Skeletal muscle tissue (tissue), 3 donors: ENCODE measurements at regions not wholly inside any gene's neighbourhood (a gene's known extent, or its start where the extent isn't known, plus 50 kb on each side); places are given as distances from the start of the nearest gene placed in this dataset.

Experiments
- H3K27ac ChIP-seq: one replicate; pipeline ENCODE4 v1.7.0; 2013; ENCODE audit warnings: mild to moderate bottlenecking, low read depth, low read length, inconsistent platforms
- H3K27me3 ChIP-seq, 3 donors: one replicate each; pipeline ENCODE4 v1.7.0; 2013; ENCODE audit warnings: low read length in 3 of 3; ENCODE audit not compliant: control insufficient read depth in 3 of 3, insufficient read depth in 3 of 3
- H3K36me3 ChIP-seq, 3 donors: one replicate each; pipeline ENCODE4 v1.7.0; 2013; ENCODE audit warnings: low read length in 3 of 3; ENCODE audit not compliant: control insufficient read depth in 3 of 3, insufficient read depth in 3 of 3
- H3K4me1 ChIP-seq, 3 donors: one replicate each; pipeline ENCODE4 v1.7.0; 2013; ENCODE audit warnings: low read length in 3 of 3, mild to moderate bottlenecking in 3 of 3; ENCODE audit not compliant: control insufficient read depth in 3 of 3, insufficient read depth in 3 of 3
- H3K4me3 ChIP-seq, 3 donors: one replicate each; pipeline ENCODE4 v1.7.0; 2013; ENCODE audit warnings: low read length in 3 of 3
- H3K9ac ChIP-seq, 3 donors: one replicate each; pipeline ENCODE4 v1.7.0; 2013; ENCODE audit warnings: low read length in 3 of 3, mild to moderate bottlenecking in 3 of 3, moderate library complexity in 2 of 3, low read depth in 1 of 3
- H3K9me3 ChIP-seq, 3 donors: one replicate each; pipeline ENCODE4 v1.7.0; 2013; ENCODE audit warnings: low read length in 3 of 3; ENCODE audit not compliant: control insufficient read depth in 3 of 3
- donor health status: Osteomylitis.

DNA sequence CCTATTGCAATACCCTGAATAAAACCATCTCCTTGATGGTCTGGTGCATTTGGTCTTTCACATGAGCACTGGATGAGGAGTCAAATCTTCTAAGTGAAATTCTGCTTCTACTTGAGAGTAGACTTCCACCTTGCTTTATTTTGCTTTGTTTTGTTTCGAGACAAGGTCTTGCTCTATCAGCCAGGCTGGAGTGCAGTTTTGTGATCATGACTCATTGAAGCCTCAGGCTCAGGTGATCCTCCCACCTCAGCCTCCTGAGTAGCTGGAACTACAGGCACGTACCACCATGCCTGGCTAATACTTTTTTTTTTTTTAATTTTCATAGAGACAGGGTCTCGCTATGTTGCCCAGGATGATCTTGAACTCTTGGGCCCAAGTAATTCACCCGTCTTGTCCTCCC lies 65.8 kb upstream of the F3 start:
- no peak overlapping the region for H3K27ac ChIP-seq
- H3K4me3 ChIP-seq: no peak overlapping the region
- no peaks in the 10 kb centered on the region for H3K9me3 ChIP-seq
- H3K27me3 ChIP-seq: no peaks in the 10 kb centered on the region
- H3K36me3 ChIP-seq: no peaks in the 10 kb centered on the region
- no peak overlapping the region for H3K9ac ChIP-seq
- no peaks in the 10 kb centered on the region for H3K4me1 ChIP-seq

DNA sequence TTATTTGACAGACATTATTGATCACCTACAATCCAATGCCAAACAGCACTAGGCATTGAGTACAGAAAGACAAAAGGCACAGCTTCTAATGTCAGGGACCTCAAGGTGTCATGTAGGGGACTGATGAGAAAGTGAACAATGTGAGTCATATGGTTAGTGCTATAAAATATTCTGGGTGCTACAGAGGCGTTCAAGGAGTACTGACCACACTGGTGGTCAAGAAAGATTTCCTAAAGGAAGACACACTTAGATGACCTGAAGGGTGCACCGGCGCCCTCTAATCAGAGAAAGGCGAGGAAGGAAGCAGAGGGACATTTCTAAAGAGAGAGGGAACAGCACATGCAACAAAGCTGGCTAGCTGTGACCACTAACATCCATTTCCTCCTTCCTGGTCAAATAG lies 64.9 kb upstream of the F3 start:
- Histone ChIP-seq H3K9ac (no peak overlapping the region), H3K4me1 (no peaks in the 10 kb centered on the region), H3K4me3 (no peak overlapping the region), H3K9me3 (no peaks in the 10 kb centered on the region), H3K27me3 (no peaks in the 10 kb centered on the region), H3K27ac (no peak overlapping the region), H3K36me3 (no peaks in the 10 kb centered on the region)

DNA sequence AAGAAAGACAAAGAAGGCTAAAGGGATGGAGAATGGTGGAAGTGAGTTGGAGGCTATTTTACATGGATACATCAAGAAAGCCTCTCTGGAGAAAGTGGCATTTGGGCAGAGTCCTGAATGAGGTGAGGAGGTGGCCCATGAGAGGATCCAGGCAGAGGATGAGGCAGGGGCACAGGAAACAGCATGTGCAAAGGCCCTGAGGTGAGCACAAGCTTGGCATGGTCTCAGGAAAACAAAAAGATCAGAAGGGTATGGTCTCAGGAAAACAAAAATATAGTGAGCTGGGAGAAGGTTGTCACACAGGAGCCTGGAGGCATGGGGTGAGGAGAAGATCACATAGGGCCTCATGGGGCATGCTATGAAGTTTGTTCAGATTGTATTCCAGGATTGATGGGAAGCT lies 62.1 kb upstream of the F3 start:
- Histone ChIP-seq H3K27ac (no peak overlapping the region), H3K4me1 (no peaks in the 10 kb centered on the region), H3K36me3 (no peaks in the 10 kb centered on the region), H3K9ac (no peak overlapping the region), H3K27me3 (no peaks in the 10 kb centered on the region), H3K9me3 (no peaks in the 10 kb centered on the region), H3K4me3 (no peak overlapping the region)

DNA sequence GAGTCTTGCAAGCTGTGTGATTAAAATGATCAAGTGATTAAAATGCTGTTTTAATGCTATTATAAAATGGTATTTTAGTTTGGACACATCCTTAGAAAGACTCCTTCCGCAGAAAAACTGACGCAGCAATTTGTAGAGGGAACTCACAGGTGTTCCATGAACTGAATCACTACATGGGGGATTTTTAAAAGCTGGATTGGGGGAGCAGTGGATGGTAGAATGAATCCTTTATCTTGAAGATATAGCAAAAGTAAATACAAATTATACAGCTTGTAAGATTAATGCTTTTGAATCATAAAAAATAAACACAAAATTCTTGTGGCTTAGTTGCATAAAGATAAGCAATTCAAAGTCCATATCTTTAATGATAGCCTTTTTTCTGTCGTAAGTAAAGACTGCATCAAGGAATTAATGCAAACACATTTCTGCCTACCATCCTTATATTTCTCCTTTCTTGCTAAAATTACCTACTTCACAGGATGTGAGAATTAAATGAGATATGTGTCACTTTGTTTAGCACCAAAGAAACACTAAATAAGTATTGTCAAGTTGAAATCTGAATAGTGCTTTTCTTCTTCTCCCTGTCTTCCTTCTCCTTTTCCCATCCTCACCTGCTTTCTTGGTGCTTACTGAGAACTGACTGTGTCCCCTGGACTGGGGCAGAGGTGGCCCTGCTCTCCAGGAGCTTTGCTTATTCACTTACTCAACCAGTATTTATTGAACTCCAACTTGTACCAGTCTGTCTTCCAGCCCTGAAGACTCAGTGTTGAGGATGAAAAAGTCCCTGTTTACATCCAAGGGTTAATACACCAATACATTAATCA lies 61.5 kb upstream of the F3 start:
- H3K9me3 ChIP-seq: no peaks in the 10 kb centered on the region
- no peaks in the 10 kb centered on the region for H3K27me3 ChIP-seq
- no peaks in the 10 kb centered on the region for H3K36me3 ChIP-seq
- no peaks in the 10 kb centered on the region for H3K4me1 ChIP-seq
- no peak overlapping the region for H3K27ac ChIP-seq
- no peak overlapping the region for H3K9ac ChIP-seq
- no peak overlapping the region for H3K4me3 ChIP-seq

DNA sequence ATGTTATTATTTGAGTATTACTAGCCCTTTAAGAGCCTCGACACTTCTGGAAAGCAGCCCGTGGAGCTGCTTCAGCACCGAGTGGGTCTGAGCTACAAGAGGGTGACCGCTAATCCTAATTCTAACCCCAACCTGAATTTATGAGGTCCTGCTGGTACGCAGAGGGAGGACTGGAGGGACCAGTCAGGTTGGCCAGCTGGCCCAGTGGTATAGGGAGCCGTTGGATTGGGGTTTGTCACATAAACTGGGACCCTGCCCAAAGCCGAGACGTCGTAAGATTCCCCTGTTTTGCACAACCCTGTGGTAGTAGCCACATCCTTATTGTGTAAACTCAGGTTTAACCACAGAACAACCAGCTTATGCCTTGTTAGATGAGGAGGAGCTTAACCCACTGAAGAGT lies 60.8 kb upstream of the F3 start:
- no peak overlapping the region for H3K9ac ChIP-seq
- H3K36me3 ChIP-seq: no peaks in the 10 kb centered on the region
- no peaks in the 10 kb centered on the region for H3K9me3 ChIP-seq
- no peak overlapping the region for H3K27ac ChIP-seq
- H3K4me1 ChIP-seq: no peaks in the 10 kb centered on the region
- no peak overlapping the region for H3K4me3 ChIP-seq
- no peaks in the 10 kb centered on the region for H3K27me3 ChIP-seq

DNA sequence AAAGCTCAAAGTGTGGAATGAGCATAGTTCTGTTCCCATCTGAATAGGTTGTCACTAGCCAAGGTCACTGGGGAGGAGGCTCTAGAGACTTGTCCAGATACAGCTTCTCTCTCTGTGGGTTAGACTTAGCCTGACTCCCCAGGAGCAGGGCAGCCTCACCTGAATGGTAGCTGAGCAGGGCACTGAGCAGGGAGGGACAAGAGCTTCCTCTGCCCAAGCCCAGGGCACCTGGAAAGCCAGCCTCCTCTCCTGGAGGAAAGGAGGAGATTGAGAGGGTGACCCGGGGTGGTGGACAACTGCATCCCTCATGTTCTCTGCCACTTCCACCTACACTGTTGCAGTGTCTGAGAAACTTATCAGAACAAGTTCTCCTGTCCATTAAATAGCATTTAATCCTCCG lies 59.0 kb upstream of the F3 start:
- H3K9ac ChIP-seq: no peak overlapping the region
- H3K27me3 ChIP-seq: no peaks in the 10 kb centered on the region
- no peaks in the 10 kb centered on the region for H3K36me3 ChIP-seq
- no peak overlapping the region for H3K27ac ChIP-seq
- H3K4me1 ChIP-seq: no peaks in the 10 kb centered on the region
- H3K9me3 ChIP-seq: no peaks in the 10 kb centered on the region
- H3K4me3 ChIP-seq: no peak overlapping the region

DNA sequence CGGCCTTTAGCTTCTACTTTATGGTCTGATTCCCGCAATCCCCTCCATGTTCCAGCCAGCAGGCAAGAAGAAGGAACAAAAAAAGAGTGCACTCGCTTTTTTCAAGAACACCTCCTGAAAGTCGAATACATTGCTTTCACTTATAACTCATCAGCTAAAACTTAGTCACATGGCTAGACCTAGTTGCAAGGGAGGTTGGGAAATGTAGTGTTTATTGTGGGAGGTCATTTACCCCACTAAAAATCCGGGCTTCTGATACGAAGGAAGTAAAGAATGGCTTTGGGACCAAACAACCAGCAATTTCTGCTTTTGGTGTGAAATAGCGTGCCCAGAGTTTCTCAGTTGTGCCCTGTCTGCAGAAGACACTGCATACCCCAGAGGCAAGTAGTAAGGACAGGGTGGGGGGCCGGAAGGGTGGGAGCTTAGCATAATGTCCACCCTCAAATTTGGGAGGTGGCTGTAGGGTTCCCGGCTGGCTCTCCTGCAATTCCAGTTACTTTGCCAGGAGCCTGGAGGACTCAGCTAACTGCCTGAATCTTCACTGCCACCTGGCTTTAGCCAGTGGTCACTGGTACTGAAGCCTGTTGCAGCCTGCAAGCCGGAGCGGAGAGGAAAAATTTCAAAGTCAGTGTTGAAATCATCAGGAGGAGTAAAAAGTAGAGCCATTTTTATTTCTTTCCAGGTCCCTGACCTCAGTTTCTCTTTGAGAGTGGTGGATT lies 57.7 kb upstream of the F3 start:
- H3K4me1 ChIP-seq: no peaks in the 10 kb centered on the region
- H3K9me3 ChIP-seq: no peaks in the 10 kb centered on the region
- no peak overlapping the region for H3K4me3 ChIP-seq
- no peak overlapping the region for H3K27ac ChIP-seq
- no peaks in the 10 kb centered on the region for H3K36me3 ChIP-seq
- H3K27me3 ChIP-seq: no peaks in the 10 kb centered on the region
- no peak overlapping the region for H3K9ac ChIP-seq

DNA sequence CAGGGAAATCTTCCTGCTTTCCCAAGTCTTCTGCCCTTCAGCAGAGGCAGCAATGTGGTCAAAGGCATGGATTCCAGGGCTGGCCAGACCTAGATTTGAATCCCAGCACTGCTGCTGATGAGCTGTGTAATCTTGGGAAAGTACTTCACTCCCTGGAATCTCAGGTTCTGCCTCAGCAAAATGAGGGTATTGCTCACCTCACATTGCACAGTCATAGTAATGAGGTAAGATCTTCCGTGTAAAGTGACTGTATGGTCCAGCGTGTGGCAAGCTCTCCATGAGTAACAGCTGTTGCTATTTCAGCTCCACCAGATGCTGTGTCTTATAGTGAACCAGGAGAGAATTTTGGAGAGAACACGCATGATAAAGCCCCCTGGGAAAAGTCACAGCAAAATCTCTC lies 56.1 kb upstream of the F3 start:
- no peaks in the 10 kb centered on the region for H3K36me3 ChIP-seq
- no peaks in the 10 kb centered on the region for H3K9me3 ChIP-seq
- no peaks in the 10 kb centered on the region for H3K27me3 ChIP-seq
- no peak overlapping the region for H3K27ac ChIP-seq
- no peaks in the 10 kb centered on the region for H3K4me1 ChIP-seq
- no peak overlapping the region for H3K4me3 ChIP-seq
- no peak overlapping the region for H3K9ac ChIP-seq

DNA sequence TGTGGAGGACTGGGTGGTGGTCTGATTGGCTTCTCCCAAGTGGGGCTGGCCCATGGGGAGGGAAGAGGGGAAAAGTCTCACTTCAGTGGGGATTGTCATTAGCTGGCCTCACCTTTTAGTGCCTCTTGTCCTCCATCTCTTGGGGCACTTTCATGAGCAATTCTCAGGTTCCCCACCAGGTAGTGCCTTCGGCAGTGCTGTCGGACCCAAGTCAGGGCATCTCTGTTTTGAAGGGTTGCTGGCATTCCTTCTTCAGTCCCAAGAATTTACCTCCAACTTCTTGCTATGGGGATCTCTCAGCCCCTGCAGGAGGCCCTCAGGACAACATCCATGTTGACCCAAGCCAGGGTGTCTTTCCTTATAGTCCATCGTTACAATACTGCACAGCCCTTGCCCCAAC lies 54.7 kb upstream of the F3 start:
- Histone ChIP-seq H3K27me3 (no peaks in the 10 kb centered on the region), H3K9ac (no peak overlapping the region), H3K4me3 (no peak overlapping the region), H3K36me3 (no peaks in the 10 kb centered on the region), H3K9me3 (no peaks in the 10 kb centered on the region), H3K27ac (no peak overlapping the region), H3K4me1 (no peaks in the 10 kb centered on the region)

DNA sequence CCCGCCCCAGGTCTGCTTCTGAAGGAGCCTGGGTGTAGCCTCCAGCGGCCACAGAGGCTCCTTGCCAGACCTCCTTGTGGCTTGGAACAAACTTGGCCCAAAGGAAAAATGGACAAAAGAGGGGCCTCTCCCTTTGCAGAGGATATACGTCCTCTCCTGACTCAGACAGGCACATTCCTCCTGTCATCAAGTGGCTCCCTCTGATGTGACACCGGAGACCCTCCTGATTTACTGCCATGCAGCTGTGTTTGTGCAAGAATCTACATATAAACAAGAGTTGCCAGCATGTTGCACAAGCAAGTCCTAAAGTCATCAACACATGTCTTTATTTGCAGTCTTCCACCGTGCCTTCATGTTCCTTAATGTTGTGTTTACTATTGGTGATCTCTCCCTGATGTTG lies 54.1 kb upstream of the F3 start:
- H3K9ac ChIP-seq: no peak overlapping the region
- no peaks in the 10 kb centered on the region for H3K27me3 ChIP-seq
- no peak overlapping the region for H3K27ac ChIP-seq
- no peaks in the 10 kb centered on the region for H3K4me1 ChIP-seq
- H3K36me3 ChIP-seq: no peaks in the 10 kb centered on the region
- H3K9me3 ChIP-seq: no peaks in the 10 kb centered on the region
- H3K4me3 ChIP-seq: no peak overlapping the region
